GOT3 (cell line): ENCODE measurements at regions not wholly inside any gene's neighbourhood (a gene's known extent, or its start where the extent isn't known, plus 50 kb on each side); places are given as distances from the start of the nearest gene placed in this dataset.

ENCODE experiments used
- DNase-seq: peaks from one replicate; lab custom pipeline; 2025; ENCODE audit warnings: mixed read lengths; lab: John Stamatoyannopoulos, UW

- DNase-seq: no peak
These were observed 497.0 kb upstream of the USP24 start for GRCh38 chr1:55712148-55712547.

DNA sequence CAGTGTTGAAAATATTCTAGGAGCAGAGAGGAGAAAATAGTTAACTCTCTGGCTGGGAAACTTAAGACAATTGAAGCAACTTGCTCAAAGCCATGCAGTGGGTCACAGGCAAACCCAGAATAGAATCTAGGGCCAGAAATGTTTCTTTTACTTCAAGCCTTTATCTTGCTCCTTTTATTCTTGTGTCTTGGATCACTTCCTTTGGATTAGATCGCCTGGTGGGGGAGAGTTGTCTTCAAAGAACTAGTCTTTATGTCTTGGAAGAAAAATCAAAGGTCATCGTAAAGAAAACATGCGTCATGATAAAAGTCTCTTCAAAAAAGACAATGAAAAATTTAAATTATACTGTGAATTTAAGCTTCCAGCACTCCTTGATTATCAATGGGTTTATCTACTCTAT lies 493.6 kb upstream of the USP24 start:
- DNase-seq: no peak

DNA sequence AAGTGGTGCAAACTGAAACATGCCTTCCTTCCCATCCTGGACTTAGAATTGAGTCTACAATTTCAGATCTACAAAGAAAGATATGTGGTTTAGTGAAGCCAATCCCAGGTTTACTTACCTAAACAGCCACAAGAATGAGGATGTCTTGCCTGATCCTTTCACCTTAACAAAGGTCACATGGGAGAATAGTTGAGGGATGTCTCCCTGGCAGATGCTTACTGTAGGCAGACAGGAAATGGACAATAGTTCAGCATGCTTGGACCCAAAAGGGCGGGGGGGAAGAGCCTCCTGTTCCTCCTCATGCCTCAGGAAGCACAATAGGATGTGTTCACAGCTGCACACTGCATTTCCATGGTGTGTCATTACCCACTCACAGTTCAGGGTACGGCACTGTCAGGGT lies 492.7 kb upstream of the USP24 start:
- DNase-seq: no peak

DNA sequence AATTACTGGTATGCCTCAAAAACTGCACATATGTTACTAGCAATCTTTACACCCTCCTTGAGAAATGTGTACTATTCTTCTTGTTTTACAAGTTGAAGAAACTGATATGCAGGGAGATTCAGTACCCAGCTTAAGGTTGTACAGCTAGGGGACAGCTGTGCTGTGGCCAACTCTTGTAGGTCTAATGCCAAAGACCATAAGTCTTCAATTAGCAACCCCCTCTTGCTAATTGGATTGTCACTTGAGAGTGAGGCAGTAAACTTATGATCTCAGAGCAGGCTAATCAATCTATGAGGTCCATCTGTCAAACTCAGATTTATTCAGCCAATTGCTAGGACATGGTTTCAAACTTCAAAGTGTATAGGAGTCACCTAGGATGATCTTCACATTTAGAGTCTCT lies 492.0 kb upstream of the USP24 start:
- DNase-seq: no peak

GRCh38 chr1:55706397-55706796 lies 491.2 kb upstream of the USP24 start:
- no peak for DNase-seq

DNA sequence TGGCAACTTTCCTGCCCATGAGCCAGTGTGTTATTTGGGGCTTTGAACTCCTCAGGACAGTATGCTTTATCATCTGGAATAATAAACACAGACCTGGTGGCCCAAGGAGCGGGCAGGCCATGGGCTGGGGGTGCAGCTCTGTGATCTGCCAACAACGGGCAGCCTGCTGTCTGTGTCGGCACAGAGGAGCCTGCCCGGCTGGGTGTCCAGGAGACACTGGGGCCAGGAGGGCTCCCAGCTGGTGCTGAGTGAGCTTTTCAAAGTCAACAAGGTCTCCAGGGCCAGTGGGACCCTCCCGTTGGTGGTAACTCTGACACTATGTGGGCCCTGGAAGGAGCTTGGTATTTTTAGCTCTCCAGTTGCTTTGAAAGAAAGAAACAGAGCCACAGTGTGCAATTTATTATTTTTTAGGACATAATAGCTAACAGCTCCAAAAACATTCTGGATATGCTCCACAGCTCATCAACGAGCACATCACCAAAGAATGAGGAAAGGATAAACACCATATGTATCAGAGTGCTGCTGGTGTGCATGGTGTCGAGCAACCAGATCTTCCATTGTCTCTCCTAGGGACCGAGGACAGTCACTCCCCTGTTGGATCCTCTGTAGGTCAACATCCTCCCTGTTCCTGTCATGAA lies 488.7 kb upstream of the USP24 start:
- no peak for DNase-seq

GRCh38 chr1:55702064-55702463 lies 486.9 kb upstream of the USP24 start:
- no peak for DNase-seq

DNA sequence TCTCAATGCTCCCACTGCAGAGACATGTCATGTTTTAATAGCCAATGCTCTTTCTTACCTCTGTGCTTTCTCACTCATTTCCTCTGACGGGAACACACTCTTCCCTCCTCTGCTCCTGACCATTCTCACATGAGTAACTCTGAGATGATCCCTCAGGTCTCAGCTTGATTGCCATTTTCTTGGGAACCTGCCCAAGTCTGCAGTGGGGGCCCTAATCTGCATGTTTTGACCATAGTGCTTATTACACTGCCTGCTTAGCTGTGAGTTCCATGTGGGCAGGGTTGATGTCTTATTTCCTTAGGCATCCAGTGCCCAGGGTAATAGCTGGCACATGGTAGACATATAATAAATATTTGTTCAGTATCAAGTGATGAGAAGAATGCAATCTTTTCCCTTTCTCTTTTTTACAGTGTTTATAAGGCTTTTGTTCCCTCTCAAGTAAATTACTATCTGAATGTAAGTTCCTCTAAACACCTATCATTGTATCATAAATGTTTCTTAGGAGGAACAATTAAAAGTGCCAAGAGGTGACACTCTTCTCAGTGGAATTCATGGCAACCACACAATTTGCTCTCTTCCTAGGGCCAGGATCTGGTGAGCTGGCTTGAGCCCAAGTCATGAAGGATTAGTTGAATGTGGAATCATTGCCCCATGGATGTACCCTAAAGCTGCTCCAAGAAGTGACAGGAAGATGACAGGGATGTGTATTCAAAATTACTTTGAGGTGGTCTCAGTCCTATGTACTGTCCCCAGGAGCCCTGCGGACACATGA lies 485.4 kb upstream of the USP24 start:
- DNase-seq: no peak

GRCh38 chr1:55699228-55699627 lies 484.1 kb upstream of the USP24 start:
- no peak for DNase-seq

GRCh38 chr1:55697997-55698535 lies 482.9 kb upstream of the USP24 start:
- no peak for DNase-seq

DNA sequence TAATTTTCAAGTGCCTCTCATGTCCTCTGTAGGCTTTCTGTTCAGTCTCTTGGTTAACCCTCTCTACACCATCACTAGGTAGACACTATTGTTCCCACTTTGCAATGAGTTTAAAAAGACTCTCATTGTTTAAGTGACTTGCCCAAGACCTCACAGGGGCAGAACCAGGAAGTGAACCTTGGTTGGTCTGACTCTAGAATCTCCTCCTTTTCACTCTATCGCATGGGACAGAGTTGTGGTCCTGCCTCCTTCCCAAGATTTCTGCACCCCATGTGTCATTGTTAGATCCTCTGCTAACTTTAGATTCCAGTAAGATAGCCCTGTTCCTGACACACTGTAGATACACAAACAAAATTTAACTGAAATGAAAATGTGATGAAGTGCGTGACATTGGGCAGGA lies 481.7 kb upstream of the USP24 start:
- no peak for DNase-seq

- DNase-seq: peak; percentile 36
These were observed 481.1 kb upstream of the USP24 start for GRCh38 chr1:55696181-55696754.

DNA sequence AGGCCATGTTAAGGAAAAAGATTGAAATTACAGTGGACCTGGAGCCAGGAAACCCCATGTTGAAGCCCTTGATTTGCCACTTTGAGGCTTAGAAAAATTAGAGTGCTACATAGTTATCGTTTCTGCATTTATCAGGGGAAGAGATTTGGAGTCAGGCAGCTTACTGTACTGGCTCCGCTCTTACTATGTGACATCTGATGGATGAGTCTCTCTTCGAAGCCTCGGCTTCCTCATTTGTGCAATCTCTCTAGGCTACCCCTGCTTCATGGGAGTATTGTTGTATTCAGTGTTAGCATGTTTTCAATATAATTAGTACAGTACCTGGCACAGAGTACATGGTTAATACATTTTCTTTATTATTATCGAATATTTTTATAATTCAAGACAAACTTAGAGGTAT lies 480.4 kb upstream of the USP24 start:
- DNase-seq: no peak

GRCh38 chr1:55695151-55695550 lies 480.0 kb upstream of the USP24 start:
- no peak for DNase-seq

DNA sequence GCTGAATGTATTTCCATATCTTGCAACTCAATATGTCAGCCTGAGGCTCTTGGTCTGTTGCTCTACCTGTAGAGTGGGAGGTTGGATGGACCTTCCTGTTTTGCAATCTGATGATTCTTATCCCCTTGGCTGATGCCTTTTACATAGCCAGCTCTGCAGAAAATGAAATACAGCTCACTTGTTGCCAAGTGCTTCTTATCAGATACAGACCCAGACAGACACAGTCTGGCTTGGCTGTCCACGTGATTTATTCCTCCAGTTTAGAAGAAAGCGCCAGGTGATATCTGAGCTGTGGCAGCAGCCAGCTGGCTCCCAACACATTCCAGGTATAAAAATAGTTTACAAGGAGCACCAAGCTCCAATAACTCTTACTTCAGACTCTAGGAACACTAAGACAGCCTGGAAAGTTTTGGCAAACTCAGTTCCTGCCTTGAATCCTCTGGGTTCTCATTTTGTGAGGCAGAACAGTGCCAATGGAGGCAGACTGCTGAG lies 479.2 kb upstream of the USP24 start:
- no peak for DNase-seq

DNA sequence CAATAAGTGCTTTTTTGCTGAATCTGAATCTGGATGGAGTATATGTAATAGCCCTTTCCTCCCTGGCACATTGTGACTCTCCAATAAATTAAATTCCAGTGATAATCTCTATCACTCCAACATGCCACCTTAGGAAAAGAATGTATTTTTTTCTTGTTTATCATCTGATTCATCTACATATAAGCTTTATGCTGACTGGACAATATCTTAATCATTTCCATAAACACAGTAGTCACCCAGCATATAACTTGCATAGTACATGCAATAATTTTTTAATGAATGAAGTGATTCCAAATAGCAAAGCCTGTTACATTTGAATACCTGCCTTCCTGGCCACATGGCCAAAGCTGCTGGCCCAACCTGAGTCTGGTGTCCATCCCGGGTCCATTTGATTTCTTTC lies 477.6 kb upstream of the USP24 start:
- no peak for DNase-seq

DNA sequence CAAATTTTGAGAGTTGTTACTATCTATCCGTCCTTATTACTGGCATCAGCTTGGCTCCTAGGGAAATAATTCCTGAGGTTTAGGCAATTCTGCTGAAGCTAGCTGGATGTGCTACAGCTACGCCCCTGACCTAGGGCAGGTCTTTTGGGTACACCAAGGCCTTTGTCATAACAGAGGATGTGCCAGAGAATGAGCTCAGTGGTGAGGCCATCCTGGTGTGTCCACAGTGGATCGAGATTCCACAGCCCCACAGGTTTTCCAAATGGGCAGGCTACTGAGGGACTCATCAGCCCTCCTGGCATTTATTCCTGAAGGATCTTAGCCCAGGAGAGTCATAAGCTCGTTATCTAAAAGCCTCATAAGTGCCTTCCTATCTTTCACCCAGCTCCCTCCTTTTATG lies 475.2 kb upstream of the USP24 start:
- DNase-seq: no peak

DNA sequence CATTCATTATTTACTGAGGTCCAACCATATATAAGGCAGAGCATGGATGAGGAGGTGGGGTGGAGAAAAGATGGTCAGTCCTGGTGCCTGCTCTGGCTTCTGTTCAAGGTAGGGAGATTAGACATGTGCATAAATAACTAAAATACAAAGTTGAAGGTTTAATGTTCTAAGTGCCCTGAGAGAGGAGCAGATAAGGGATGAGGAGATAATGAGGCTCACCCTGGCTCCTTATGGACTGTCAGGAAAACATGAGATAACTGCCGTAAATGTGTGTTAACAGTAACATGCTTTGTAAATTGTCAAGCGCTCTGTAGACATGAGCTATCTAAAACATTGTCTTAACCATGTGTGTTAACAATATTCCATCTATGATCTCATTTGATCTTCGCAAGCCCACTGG lies 474.6 kb upstream of the USP24 start:
- DNase-seq: no peak

DNA sequence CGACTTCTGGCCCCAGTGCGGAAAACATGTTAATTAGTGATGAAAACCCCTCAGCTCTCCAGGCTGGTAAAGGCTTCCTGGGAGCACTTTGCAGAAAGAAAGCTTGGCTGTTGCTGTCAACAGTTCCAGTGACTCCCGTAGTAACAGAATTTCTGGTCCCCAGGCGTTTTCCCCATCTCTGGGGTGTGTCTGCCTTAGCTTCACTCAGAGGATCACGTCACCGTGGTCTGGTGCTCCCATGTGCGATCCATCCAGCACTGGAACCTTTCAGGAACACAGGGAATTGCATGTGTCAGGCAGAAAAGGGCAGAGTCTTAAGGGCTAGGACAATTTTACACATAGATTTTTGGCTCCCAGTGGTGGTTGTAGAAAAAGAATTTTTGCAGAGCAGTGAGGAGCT lies 470.4 kb upstream of the USP24 start:
- DNase-seq: no peak

DNA sequence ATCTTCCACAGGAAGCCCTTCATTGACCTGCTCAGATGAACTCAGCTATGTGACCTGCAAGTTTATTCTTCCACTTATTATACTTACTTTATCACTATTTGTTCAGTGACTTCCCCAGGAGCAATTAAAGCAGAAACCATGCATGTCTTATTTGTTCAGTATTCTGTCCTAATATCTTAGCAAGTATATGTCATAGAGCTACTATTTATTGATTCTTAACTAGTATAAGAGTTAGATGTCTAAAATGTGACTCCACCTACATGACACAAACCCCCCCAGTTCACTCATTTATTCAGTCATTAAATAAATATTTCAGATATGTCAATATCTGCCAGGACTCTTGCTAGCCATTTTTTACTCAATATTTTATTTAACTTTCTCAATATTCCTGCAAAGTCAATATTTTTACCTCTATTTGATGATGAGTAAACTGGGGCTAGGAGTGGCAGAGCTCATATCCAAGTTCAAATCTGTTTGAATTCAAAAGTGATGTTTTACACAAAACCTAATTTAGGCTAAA lies 469.0 kb upstream of the USP24 start:
- DNase-seq: no peak

DNA sequence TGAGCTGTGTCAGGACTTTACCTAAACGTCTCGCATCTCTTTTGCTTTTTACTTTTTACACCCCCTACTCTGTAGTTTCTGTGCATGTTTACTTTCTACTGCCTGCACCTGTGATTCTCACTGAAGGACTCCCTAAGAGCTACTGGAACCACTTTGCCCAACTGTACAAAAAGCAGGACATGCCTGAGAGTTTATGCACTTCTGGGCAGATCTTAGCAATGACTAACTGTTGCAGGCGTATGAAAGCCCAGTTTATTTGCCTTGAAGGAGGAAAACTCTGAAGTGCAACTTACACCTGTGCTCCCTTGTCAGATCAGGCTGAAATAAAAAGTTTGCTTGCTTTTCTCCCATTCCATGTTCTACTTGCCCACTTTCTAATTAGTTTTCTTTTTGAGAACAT lies 467.0 kb upstream of the USP24 start:
- no peak for DNase-seq

DNA sequence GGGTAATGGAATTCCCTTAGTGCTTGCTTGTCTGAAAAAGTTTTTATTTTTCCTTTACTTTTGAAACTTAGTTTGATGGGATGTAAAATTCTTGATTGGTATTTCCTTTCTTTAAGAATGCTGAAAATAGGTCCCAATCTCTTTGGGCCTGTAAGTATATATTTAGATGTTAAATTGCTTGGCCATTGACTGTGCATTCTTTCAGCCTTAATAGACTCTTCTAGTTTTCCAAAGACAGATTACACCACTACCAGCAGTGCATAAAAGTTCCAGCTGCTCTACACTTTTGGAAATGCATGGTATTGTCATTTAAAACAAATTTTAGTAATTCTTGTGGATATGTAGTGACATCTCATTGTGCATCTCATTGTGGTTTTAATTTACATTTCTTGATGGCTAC lies 464.8 kb upstream of the USP24 start:
- no peak for DNase-seq

DNA sequence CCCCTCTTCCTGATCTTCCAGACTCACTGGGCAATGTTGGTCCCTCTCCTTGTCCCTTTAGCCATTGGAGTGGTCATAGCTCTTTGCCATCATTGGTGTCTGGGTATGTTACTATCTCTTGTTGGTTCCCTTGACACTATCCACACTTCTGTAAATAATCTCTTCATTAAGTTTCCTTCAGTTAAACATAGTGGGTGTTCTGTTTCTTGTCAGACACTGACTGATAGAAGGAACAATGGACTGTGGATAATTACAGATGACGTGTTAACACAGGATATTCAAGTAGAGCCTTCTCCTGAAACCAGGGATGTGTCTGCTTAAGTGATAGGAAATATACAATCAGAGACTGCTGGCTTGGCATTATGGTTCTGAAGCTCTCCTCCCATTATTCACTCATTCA lies 458.3 kb upstream of the USP24 start:
- no peak for DNase-seq
